ENCODE measurements at regions not wholly inside any gene's neighbourhood (a gene's known extent, or its start where the extent isn't known, plus 50 kb on each side); places are given as distances from the start of the nearest gene placed in this dataset.

DNA sequence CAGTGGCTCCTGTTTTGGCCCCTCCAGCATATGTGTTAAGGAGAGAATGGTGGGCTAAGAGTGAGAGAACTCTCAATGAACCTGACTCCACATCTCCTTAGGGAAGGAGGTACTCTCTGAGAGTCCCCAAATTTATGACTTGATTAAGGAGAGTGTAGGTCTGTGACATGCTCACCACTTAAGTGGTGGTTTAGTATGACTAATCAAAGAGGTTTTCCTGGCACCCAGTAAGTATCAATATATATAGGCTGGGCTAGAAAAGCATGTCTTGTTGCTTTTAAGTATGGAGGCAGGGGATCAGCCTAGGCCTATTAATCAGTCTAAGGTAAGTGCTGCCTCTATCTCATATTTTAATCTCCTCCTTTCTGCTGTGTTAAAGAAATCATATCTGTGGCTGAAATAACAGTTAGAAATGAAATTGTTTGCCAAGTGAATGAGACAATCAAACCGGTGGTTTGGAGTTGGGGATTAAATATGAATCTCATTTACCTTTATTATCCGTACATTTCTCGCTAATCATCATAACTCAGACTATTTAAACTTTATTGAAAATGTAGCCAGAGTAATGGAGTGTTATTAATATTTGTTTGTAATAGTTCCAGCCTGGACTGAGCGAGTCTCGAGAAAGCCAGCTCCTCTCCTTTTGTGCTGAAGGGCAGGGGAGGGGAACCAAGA is 107.7 kb upstream of the MEIS1 start:
- H3K27ac ChIP-seq = no peak overlapping the region
- TF ChIP-seq, protein P1, sequence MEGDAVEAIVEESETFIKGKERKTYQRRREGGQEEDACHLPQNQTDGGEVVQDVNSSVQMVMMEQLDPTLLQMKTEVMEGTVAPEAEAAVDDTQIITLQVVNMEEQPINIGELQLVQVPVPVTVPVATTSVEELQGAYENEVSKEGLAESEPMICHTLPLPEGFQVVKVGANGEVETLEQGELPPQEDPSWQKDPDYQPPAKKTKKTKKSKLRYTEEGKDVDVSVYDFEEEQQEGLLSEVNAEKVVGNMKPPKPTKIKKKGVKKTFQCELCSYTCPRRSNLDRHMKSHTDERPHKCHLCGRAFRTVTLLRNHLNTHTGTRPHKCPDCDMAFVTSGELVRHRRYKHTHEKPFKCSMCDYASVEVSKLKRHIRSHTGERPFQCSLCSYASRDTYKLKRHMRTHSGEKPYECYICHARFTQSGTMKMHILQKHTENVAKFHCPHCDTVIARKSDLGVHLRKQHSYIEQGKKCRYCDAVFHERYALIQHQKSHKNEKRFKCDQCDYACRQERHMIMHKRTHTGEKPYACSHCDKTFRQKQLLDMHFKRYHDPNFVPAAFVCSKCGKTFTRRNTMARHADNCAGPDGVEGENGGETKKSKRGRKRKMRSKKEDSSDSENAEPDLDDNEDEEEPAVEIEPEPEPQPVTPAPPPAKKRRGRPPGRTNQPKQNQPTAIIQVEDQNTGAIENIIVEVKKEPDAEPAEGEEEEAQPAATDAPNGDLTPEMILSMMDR (IDR thresholded peaks at IDR 0.05) = no peak
- no peak for TF ChIP-seq ZFX (IDR thresholded peaks at IDR 0.05; ENCODE audit: borderline replicate concordance)

DNA sequence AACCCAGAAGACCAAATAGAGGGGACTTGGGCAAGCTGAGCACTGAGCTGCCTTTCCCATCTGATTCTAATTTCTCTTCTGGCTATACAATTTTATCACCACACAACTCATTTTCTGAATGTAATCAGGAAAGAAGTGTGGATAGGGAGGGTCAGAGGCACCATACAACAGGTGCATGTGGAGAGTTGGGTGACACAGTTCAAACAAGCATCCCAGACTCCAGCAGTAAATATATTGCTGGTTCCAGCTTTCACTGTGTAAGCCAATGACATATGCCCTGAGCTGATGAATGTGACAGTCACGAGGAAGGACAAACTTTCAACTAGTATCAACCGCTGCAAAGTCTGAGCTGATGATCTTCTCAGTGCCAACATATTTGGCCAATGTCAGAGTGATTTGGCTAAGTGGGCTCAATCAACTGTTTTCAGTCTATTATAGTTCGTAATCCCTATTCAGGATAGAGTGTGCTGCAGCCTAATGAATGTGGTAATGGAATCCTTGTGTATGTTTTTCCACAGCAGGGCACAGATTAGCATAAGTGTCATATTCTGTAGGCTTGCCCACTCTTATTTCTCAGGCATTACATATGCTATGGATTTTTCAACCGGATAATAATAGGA is 109.9 kb upstream of the MEIS1 start:
- no peak for TF ChIP-seq ZFX (IDR thresholded peaks at IDR 0.05; ENCODE audit: borderline replicate concordance)
- TF ChIP-seq, protein P1 (IDR thresholded peaks at IDR 0.05) = no peak
- no peak overlapping the region for H3K27ac ChIP-seq

DNA sequence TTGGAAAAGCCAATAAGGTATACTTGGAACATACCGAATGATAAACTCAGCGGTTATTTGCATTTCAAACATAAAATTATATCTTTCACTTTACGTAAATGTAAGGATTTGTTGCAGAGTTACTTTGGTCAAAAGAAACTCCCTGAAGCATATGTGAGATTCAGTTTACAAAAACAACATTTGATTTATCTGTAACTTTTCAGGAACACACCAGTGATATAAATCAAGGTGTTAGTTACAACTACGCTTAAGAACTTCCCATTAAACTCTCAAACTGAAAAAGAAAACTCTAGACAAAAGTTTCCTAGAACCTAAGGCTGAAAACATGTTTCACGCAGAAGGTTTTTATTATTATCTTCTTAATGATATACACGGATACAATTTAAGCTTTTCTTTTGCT is 110.6 kb upstream of the MEIS1 start:
- no peak for TF ChIP-seq ZFX (IDR thresholded peaks at IDR 0.05; ENCODE audit: borderline replicate concordance)
- TF ChIP-seq, protein P1 (IDR thresholded peaks at IDR 0.05) = no peak
- H3K27ac ChIP-seq = no peak overlapping the region

DNA sequence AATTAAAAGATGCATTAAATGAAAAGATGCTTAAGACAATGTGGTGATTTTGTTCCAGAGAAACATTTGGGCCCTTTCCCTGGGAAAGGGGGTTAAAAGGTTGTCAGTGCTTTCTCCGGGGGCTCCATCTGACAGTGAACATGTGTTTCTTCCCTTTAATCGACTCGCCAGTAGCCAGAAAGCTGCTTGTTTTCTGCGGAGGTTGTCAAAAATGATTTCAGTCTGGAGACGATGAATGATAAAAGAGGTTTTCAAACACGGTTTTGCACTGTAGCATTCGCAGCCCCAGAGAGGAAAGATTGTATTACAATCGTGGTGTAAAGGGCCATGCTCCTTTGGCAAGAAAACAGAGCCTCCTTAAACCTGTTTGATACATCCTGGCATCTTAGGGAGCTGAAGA is 111.5 kb upstream of the MEIS1 start:
- no peak for TF ChIP-seq ZFX (IDR thresholded peaks at IDR 0.05; ENCODE audit: borderline replicate concordance)
- TF ChIP-seq, protein P1 (IDR thresholded peaks at IDR 0.05) = no peak
- H3K27ac ChIP-seq = no peak overlapping the region

DNA sequence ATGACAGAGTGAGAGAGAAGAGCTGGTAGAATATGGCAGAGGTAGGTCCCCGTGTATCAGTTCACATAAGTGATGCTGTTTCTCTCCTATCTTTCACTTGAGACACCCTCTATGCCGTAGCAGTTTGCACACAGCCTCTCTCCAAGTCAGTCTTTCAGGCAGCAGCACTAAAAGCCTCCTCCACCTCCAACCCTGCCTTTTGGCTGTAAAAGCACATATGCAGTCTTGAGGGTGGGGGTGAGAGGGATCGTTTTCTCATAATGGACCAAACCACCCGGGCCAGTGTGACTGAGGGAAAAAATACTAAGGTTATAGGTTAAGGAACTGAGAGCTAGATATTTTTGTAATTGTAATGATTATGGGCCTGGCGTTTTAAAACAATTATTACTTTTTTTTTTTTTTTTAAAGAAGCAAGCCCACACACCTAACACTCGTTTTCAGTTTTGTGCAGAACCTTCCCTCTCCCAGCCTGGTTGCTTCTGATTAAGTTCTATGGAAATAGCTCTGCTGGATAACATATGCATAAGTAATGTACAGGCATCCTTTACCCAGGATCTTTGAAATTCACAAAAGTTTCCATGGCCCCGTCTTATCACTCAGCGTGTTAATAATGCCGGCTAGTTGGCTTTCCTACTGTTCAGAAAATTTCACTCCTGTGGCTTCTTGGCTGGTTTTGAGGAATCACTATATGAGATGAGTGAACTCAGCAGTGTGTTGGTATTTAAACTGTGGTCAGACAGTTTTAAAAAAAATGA is 112.2 kb upstream of the MEIS1 start:
- H3K27ac ChIP-seq = no peak overlapping the region
- TF ChIP-seq, protein P1 (IDR thresholded peaks at IDR 0.05) = no peak
- TF ChIP-seq ZFX (IDR thresholded peaks at IDR 0.05; ENCODE audit: borderline replicate concordance) = no peak

DNA sequence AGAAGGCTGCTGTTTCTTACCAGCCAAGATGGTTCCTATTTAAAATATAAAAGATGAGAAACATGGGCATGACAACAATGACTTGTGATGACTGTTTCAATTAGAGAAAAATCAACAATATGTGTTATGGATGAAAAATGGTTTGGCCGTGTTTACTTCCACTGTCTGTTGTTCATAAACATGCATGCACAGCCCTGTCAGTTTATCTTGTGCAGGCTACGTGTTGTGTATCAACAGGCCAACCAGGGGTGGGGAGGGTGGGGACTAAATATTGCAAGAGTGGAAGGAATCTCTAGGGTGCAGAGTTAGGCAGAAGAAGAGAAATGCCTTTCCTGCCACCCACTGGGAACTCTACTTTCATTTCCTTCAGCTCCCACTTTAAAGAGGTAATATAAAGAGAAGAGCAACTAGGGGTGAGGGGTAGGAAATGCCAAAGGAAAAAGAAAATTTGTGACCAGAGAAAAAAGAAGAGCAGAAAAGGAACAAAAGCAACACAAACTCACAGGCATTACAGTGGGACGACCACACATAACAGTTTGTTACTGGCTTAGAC is 116.8 kb upstream of the MEIS1 start:
- no peak overlapping the region for H3K27ac ChIP-seq
- TF ChIP-seq, protein P1 (IDR thresholded peaks at IDR 0.05) = no peak
- no peak for TF ChIP-seq ZFX (IDR thresholded peaks at IDR 0.05; ENCODE audit: borderline replicate concordance)
